GM12878 (cell line): ENCODE measurements at regions not wholly inside any gene's neighbourhood (a gene's known extent, or its start where the extent isn't known, plus 50 kb on each side); places are given as distances from the start of the nearest gene placed in this dataset.

ENCODE experiments used
- ATAC-seq: fragments of 200-7000 bp; cut with Tn5 transposase; 3 replicates; pipeline ENCODE4 v1.9.1; 2020; ENCODE audit warnings: mild to moderate bottlenecking, moderate library complexity
- BruUV-seq: library from RNA; stranded (reverse); fragments of 400-500 nt; replicated peaks from 2 replicates; lab custom pipeline; 2021; lab: Mats Ljungman, UMichigan
- CTCF ChIA-PET: fragments of 300-600 bp; sonication (Branson Sonifier 250); formaldehyde crosslinking; extraction: SDS; loops from one replicate; lab custom pipeline; 2021; ENCODE audit warnings: inconsistent platforms; lab: Yijun Ruan, JAX
- POLR2A ChIA-PET: fragments of 350-600 bp; formaldehyde crosslinking; extraction: SDS; loops from one replicate; lab custom pipeline; 2021; ENCODE audit warnings: inconsistent platforms; lab: Charles Lee
- RAD21 ChIA-PET: fragments of 300-600 bp; sonication (Branson Sonifier 250); formaldehyde crosslinking; loops from one replicate; lab custom pipeline; 2023; ENCODE audit warnings: antibody characterized with exemption; ENCODE audit not compliant: unreplicated experiment; lab: Charles Lee
- SMC1A ChIA-PET: fragments of 300-600 bp; sonication (Branson Sonifier 250); formaldehyde crosslinking; loops from one replicate; lab custom pipeline; 2023; ENCODE audit not compliant: unreplicated experiment, uncharacterized antibody; lab: Charles Lee
- DNase-seq: peaks from one replicate; pipeline ENCODE4 v3.0.0-alpha.2; 2011; ENCODE audit warnings: low read depth, low spot score
- FAIRE-seq: peaks from 3 replicates; lab custom pipeline; 2011; peaks lifted over from hg19 to GRCh38; lab: Jason Lieb, UNC
- H2AFZ ChIP-seq: 2 replicates; pipeline ENCODE4 v1.6.0; 2011; ENCODE audit warnings: low read depth, low read length, control low read depth; ENCODE audit not compliant: control insufficient read depth
- H3K27ac ChIP-seq: 2 replicates; pipeline ENCODE4 v1.5.1; 2011; ENCODE audit warnings: control low read depth; ENCODE audit not compliant: control insufficient read depth, insufficient read depth
- H3K27me3 ChIP-seq, 2 experiments: replicated peaks in 1 of 2; 2 replicates each; pipeline versions ENCODE4 v1.6.0 to v1.6.1; 2011; ENCODE audit warnings: low read length in 1 of 2; ENCODE audit not compliant: control insufficient read depth in 2 of 2, insufficient read depth in 2 of 2
- H3K36me3 ChIP-seq, 2 experiments: 2 replicates each; pipeline ENCODE4 v1.5.1; 2011; ENCODE audit warnings: low read length in 1 of 2; ENCODE audit not compliant: control insufficient read depth in 2 of 2, insufficient read depth in 2 of 2
- H3K4me1 ChIP-seq: 2 replicates; pipeline ENCODE4 v1.6.1; 2011; ENCODE audit warnings: mild to moderate bottlenecking, low read length, moderate library complexity, mixed read lengths; ENCODE audit not compliant: control insufficient read depth, insufficient read depth
- H3K4me2 ChIP-seq: 2 replicates; pipeline ENCODE4 v1.6.0; 2011; ENCODE audit warnings: control low read depth; ENCODE audit not compliant: control insufficient read depth, insufficient read depth
- H3K4me3 ChIP-seq: fragments of 200-600 bp; sonication (generic); 2 replicates; pipeline ENCODE4 v1.5.1; 2016
- H3K79me2 ChIP-seq: 2 replicates; pipeline ENCODE4 v1.6.0; 2011; ENCODE audit warnings: low read length; ENCODE audit not compliant: control insufficient read depth, insufficient read depth
- H3K9ac ChIP-seq: 2 replicates; pipeline ENCODE4 v1.8.0; 2011; ENCODE audit warnings: low read length, control low read depth, mixed read lengths; ENCODE audit not compliant: control insufficient read depth, insufficient read depth
- H3K9me3 ChIP-seq: replicated peaks from 3 replicates; pipeline ENCODE4 v1.5.1; 2011; ENCODE audit warnings: mild to moderate bottlenecking, low read length; ENCODE audit not compliant: control insufficient read depth, insufficient read depth
- H4K20me1 ChIP-seq: 2 replicates; pipeline ENCODE4 v1.6.0; 2011; ENCODE audit not compliant: control insufficient read depth, insufficient read depth
- BACH1 ChIP-seq: fragments of 450-650 bp; IDR thresholded peaks from 2 replicates; pipeline ENCODE4 v1.6.1; 2017; ENCODE audit warnings: mild to moderate bottlenecking, borderline replicate concordance
- BRCA1 ChIP-seq: IDR thresholded peaks from 2 replicates; pipeline ENCODE4 v1.6.1; 2011; ENCODE audit warnings: low read depth, low read length, improper control_type of control experiment
- CREB1 ChIP-seq: IDR thresholded peaks from 2 replicates; pipeline ENCODE4 v1.6.1; 2012; ENCODE audit warnings: low read depth, mild to moderate bottlenecking, inconsistent platforms
- E4F1 ChIP-seq: fragments of 450-650 bp; IDR thresholded peaks from 2 replicates; pipeline ENCODE4 v1.6.1; 2018; ENCODE audit warnings: borderline replicate concordance, mild to moderate bottlenecking; ENCODE audit not compliant: partially characterized antibody
- IKZF1 ChIP-seq: fragments of 450-650 bp; conservative IDR thresholded peaks from 2 replicates; pipeline ENCODE4 v1.6.1; 2017; ENCODE audit warnings: antibody characterized with exemption, mild to moderate bottlenecking
- MLLT1 ChIP-seq: fragments of 450-650 bp; IDR thresholded peaks from 2 replicates; pipeline ENCODE4 v1.6.1; 2016; ENCODE audit warnings: mild to moderate bottlenecking
- SPI1 ChIP-seq: IDR thresholded peaks from 2 replicates; pipeline ENCODE4 v1.6.1; 2011; ENCODE audit warnings: low read depth, mild to moderate bottlenecking, low read length, moderate library complexity, borderline replicate concordance; ENCODE audit not compliant: insufficient read depth
- WRNIP1 ChIP-seq: IDR thresholded peaks from 2 replicates; pipeline ENCODE4 v1.6.1; 2011; ENCODE audit warnings: low read depth, low read length, improper control_type of control experiment, borderline replicate concordance
- ZNF592 ChIP-seq: fragments of 450-650 bp; IDR thresholded peaks from 2 replicates; pipeline ENCODE4 v1.6.1; 2017; ENCODE audit warnings: mild to moderate bottlenecking, moderate library complexity
- ZNF687 ChIP-seq: fragments of 450-650 bp; IDR thresholded peaks from 2 replicates; pipeline ENCODE4 v1.6.1; 2017; ENCODE audit warnings: mild to moderate bottlenecking, moderate library complexity
- WGBS: methylation state at CpG from one replicate; pipeline ENCODE4 v1.1.6; 2016; ENCODE audit warnings: low lambda C conversion rate; ENCODE audit not compliant: insufficient replicate concordance, insufficient coverage; ENCODE audit errors: missing lambda C conversion rate; 5-methylcytosine and 5-hydroxymethylcytosine counted together
- in situ Hi-C: fragments of 300-500 bp; cut with MboI; formaldehyde crosslinking; loops from 9 replicates; pipeline ENCODE4 v1.14.3; 2018; ENCODE audit warnings: mixed read lengths
- intact Hi-C: fragments of 100-400 bp; cut with micrococcal nuclease; formaldehyde crosslinking; loops from one replicate; pipeline ENCODE4 v1.14.2; 2022; ENCODE audit not compliant: unreplicated experiment

- DNase-seq (no peak), FAIRE-seq (no peak), ATAC-seq (no peak)
- no peak overlapping the region for H3K4me2 ChIP-seq
- no peak overlapping the region for H2AFZ ChIP-seq
- POLR2A ChIA-PET = no interaction called here
- H3K79me2 ChIP-seq = no peaks in the 10 kb centered on the region
- CTCF ChIA-PET = no interaction called here
- no peak overlapping the region for H3K4me3 ChIP-seq
- no peaks in the 10 kb centered on the region for H3K27me3 ChIP-seq
- no peak overlapping the region for H3K9ac ChIP-seq
- in situ Hi-C loops (no loop called here), intact Hi-C loops (no loop called here)
- 51% methylated on average over 4 of the region's 4 CpGs for WGBS
- BruUV-seq = no TSS peak
- H3K9me3 ChIP-seq = no peaks in the 10 kb centered on the region; the same call in 2 of the 3 replicates
- SMC1A ChIA-PET = no interaction called here
- no peaks in the 10 kb centered on the region for H3K36me3 ChIP-seq
- no peak overlapping the region for H3K27ac ChIP-seq
- RAD21 ChIA-PET = no interaction called here
- H4K20me1 ChIP-seq = no peaks in the 10 kb centered on the region
- H3K4me1 ChIP-seq = no peaks in the 10 kb centered on the region
- TF ChIP-seq BRCA1 (no peak), WRNIP1 (no peak), MLLT1 (no peak), IKZF1 (no peak), CREB1 (no peak), E4F1 (no peak), SPI1 (no peak), BACH1 (no peak), ZNF687 (no peak), ZNF592 (no peak)
Measured at GRCh38 chr15:37361621-37362020, 261.3 kb upstream of the MEIS2 start.
